LNCAP (cell line): ENCODE measurements at regions not wholly inside any gene's neighbourhood (a gene's known extent, or its start where the extent isn't known, plus 50 kb on each side); places are given as distances from the start of the nearest gene placed in this dataset.

Experiments used
- TF ChIP-seq, protein P1 (sequence below): fragments of 450-650 bp; IDR thresholded peaks from 2 replicates; pipeline ENCODE4 v1.5.1; 2017; ENCODE audit warnings: mild to moderate bottlenecking

DNA sequence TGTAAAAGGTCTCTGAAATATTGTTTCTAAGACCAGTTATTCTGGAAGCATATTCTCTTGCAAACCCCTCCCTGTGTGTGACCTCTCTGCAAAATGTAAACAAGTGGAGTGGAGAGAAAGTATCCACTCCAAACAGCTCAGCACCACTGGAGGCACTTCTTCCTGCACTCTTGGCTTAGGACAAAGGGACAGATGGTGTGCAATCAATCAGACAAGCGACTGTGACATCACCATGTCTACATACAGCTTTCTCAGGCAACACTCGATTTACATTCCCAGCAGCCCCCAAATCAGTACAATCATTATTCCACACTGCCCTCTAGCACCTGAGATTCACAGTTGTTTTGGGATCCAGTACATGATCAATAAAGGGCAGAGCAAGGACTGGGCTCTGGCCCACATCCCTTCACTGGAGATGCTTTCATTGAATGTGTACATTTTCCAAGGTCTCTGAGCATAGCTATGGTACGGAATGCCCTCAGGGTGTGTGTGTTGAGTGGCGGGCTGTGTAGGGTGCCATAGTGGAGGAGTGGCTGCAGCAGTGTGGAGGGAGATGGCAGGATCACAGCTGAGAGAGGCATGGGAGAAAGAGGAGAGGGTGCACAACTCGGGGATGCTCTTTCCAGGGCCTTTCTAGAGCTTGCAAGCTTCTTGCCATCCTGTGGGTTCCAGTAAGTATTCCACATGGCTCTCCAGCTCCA, 311.8 kb upstream of the ST6GAL2 start:
- TF ChIP-seq, protein P1, sequence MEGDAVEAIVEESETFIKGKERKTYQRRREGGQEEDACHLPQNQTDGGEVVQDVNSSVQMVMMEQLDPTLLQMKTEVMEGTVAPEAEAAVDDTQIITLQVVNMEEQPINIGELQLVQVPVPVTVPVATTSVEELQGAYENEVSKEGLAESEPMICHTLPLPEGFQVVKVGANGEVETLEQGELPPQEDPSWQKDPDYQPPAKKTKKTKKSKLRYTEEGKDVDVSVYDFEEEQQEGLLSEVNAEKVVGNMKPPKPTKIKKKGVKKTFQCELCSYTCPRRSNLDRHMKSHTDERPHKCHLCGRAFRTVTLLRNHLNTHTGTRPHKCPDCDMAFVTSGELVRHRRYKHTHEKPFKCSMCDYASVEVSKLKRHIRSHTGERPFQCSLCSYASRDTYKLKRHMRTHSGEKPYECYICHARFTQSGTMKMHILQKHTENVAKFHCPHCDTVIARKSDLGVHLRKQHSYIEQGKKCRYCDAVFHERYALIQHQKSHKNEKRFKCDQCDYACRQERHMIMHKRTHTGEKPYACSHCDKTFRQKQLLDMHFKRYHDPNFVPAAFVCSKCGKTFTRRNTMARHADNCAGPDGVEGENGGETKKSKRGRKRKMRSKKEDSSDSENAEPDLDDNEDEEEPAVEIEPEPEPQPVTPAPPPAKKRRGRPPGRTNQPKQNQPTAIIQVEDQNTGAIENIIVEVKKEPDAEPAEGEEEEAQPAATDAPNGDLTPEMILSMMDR, result no peak

GRCh38 chr2:107202962-107203591, 317.1 kb upstream of the ST6GAL2 start:
- TF ChIP-seq, protein P1, result no peak

DNA sequence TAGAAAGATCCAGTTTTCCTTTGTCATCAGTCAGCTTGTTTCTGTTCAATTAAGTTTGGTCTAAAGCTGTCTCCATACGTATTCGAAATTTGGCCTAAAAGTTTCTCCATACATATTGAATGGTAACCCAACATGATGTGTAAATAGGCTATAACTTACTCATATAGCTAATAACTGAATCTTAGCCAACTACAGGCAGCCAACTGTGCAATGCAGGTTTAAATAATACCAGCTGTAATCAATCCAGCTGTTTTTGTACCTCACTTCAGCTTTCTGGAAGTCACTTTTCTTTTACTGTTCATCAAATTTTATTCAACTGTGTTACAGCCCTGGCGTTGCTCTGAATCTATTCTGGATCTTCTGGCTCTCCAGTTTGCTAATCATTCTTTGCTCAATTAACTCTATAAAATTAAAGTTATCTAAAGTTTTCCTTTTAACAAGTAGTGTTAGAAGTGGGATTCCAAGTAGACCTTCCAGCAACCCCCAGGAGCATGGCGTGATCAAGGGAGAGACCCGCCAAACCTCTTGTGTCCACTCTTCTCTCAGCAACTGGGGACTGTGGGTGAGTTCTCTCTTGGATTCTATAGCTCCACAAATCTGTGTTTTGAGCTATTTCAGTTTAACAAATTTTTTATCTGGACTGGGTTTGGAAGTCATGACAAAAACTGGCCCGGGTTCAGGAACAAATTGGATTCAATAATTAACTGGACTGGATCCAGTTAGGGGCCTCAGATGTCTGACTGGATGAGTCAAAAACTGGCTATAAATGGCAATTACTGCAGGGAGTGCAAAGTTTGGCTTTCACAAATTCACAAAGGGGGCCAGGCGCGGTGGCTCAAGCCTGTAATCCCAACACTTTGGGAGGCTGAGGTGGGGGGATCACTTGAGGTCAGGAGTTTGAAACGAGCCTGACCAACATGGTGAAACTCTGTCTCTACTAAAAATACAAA, 329.7 kb upstream of the ST6GAL2 start:
- TF ChIP-seq, protein P1, result no peak

GRCh38 chr2:107218208-107218607, 332.2 kb upstream of the ST6GAL2 start:
- TF ChIP-seq, protein P1, result no peak

DNA sequence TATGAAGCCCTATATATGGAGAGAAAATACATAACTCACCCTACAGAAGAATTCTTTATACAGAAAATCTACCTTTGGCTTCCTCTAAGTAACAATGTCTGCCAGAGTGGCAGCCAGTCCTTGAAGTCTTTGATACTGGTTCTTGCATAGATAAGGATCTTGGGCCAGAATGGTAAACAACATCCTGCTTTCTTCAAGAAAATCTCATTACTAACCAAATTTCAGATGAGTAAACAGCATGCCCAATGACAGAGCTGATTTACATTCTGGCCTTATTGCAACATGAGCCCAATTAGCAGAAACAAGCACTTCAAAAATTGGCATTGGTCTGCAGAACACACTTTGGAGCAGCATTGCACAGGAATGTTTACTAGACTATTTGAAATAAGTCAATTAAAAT, 336.5 kb upstream of the ST6GAL2 start:
- TF ChIP-seq, protein P1, result no peak

DNA sequence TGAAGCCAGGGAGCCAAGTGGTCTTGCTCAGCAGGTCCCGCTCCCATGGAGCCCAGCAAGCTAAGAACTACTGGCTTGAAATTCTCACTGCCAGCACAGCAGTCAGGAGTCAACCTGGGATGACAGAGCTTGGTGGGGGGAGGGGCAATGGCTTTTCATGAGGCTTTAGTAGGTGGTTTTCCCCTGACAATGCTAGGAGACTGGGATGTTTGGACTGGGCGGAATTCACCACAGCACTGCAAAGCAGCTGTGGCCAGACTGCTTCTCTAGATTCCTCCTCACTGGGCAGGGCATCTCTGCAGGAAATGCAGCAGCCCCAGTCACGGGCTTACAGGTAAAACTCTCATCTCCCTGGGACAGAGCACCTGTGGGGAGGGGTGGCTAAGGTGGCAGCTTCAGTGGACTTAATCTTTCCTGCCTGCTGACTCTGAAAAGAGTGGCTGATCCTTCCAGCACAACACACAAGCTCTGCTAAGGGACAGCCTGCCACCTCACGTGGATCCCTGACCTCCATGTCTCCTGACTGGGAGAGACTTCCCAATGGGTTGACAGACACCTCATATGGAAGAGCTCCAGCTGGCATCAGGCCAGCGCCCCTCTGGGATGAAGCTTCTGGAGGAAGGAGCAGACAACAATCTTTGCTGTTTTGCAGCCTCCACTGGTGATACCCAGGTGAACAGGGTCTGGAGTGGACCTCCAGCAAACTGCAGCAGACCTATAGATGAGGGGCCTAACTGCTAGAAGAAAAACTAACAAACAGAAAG, 349.7 kb upstream of the ST6GAL2 start:
- TF ChIP-seq, protein P1, result no peak

DNA sequence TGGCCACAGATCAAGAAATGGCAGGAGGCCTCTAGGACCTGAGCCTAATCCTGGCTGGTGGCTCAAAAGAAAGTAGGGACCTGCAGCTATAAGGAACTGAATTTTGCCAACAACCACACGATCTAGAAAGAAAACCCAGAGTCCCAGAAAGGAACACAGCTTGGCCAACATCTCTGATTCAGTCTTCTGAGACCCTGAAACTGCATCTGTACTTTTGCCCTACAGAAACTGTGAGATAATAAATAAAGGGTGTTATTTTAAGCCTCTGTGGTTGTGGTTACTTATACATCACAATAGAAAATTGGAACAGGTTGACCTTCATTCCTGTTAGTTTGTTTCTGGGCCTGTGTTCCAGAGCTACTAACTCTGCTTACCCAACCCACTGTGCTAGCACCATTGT, 356.8 kb upstream of the ST6GAL2 start:
- TF ChIP-seq, protein P1, result no peak
